Right atrium auricular region (tissue), 2 donors: ENCODE measurements at regions not wholly inside any gene's neighbourhood (a gene's known extent, or its start where the extent isn't known, plus 50 kb on each side); places are given as distances from the start of the nearest gene placed in this dataset.

Source experiments
- DNase-seq: peaks from one replicate; pipeline ENCODE4 v3.0.0-alpha.2; 2019; ENCODE audit warnings: low spot score
- H3K27ac ChIP-seq, 2 donors: fragments of 200-600 bp; sonication (generic); 1 replicate in 1 of 2; 2 replicates in 1 of 2; pipeline ENCODE4 v1.5.1; 2016 to 2019
- H3K27me3 ChIP-seq, 2 donors: fragments of 200-600 bp; sonication (generic); one replicate each; pipeline versions ENCODE4 v1.5.1 to v1.6.0; 2017 to 2019
- H3K36me3 ChIP-seq: fragments of 200-600 bp; sonication (generic); one replicate; pipeline ENCODE4 v1.5.1; 2016
- H3K4me1 ChIP-seq, 2 donors: fragments of 200-600 bp; sonication (generic); one replicate each; pipeline versions ENCODE4 v1.5.1 to v1.6.0; 2017 to 2019
- H3K4me3 ChIP-seq, 2 donors: fragments of 200-600 bp; sonication (generic); 1 replicate in 1 of 2; 2 replicates in 1 of 2; pipeline ENCODE4 v1.5.1; 2017 to 2019; ENCODE audit warnings: mild to moderate bottlenecking in 1 of 2, moderate library complexity in 1 of 2
- H3K9me3 ChIP-seq, 2 donors: fragments of 200-600 bp; sonication (generic); one replicate each; pipeline ENCODE4 v1.5.1; 2019
- CTCF ChIP-seq, 2 donors: fragments of 200-600 bp; sonication (generic); IDR thresholded peaks; one replicate each; pipeline ENCODE4 v1.5.1; 2019; ENCODE audit warnings: antibody characterized with exemption in 2 of 2

- DNase-seq = no peak
- H3K4me1 ChIP-seq = peaks cover 0 to 52% of the 10 kb centered on the region in 2 donors
- TF ChIP-seq CTCF (IDR thresholded peaks at IDR 0.05) = peak; percentile 91 to 92
These were observed 219.3 kb upstream of the GSE1 start for GRCh38 chr16:85393674-85394451.

GRCh38 chr16:85394456-85395206 is 218.5 kb upstream of the GSE1 start:
- H3K27ac ChIP-seq = peak overlapping the region; percentile 60 to 72
- H3K9me3 ChIP-seq = no peaks in the 10 kb centered on the region
- H3K36me3 ChIP-seq = no peaks in the 10 kb centered on the region
- DNase-seq = no peak
- H3K27me3 ChIP-seq = no peaks in the 10 kb centered on the region
- TF ChIP-seq CTCF (IDR thresholded peaks at IDR 0.05) = no peak
- H3K4me1 ChIP-seq = peaks cover 0 to 52% of the 10 kb centered on the region in 2 donors
- no peak overlapping the region for H3K4me3 ChIP-seq

More at GRCh38 chr16:85393674-85394451, 219.3 kb upstream of the GSE1 start:
- Histone ChIP-seq H3K27ac (no peak overlapping the region), H3K36me3 (no peaks in the 10 kb centered on the region), H3K27me3 (no peaks in the 10 kb centered on the region), H3K4me3 (no peak overlapping the region), H3K9me3 (no peaks in the 10 kb centered on the region)

GRCh38 chr16:85395207-85395912 is 217.8 kb upstream of the GSE1 start:
- peak; percentile 82 for DNase-seq
- H3K27me3 ChIP-seq = no peaks in the 10 kb centered on the region
- H3K4me1 ChIP-seq = peaks cover 0 to 45% of the 10 kb centered on the region in 2 donors
- no peaks in the 10 kb centered on the region for H3K36me3 ChIP-seq
- no peaks in the 10 kb centered on the region for H3K9me3 ChIP-seq
- peak overlapping the region; percentile 60 to 72 for H3K27ac ChIP-seq
- H3K4me3 ChIP-seq = no peak overlapping the region
- TF ChIP-seq CTCF (IDR thresholded peaks at IDR 0.05) = no peak

GRCh38 chr16:85395913-85396878 is 216.9 kb upstream of the GSE1 start:
- DNase-seq = no peak
- no peaks in the 10 kb centered on the region for H3K36me3 ChIP-seq
- no peaks in the 10 kb centered on the region for H3K27me3 ChIP-seq
- peak overlapping the region; percentile 60 to 72 for H3K27ac ChIP-seq
- H3K4me1 ChIP-seq = peaks cover 0 to 37% of the 10 kb centered on the region in 2 donors
- TF ChIP-seq CTCF (IDR thresholded peaks at IDR 0.05) = no peak
- no peaks in the 10 kb centered on the region for H3K9me3 ChIP-seq
- no peak overlapping the region for H3K4me3 ChIP-seq
